Retinal pigment epithelial cell (primary cell): ENCODE measurements at regions not wholly inside any gene's neighbourhood (a gene's known extent, or its start where the extent isn't known, plus 50 kb on each side); places are given as distances from the start of the nearest gene placed in this dataset.

ENCODE experiments used
- DNase-seq: peaks from one replicate; pipeline ENCODE4 v3.0.0-alpha.2; 2010; ENCODE audit warnings: low read depth
- H3K4me3 ChIP-seq: 2 replicates; pipeline ENCODE4 v1.5.1; 2011; ENCODE audit warnings: mild to moderate bottlenecking, low read length, control low read depth, moderate library complexity
- TF ChIP-seq, protein P1 (sequence below): conservative IDR thresholded peaks from 2 replicates; pipeline ENCODE4 v1.5.1; 2011; ENCODE audit warnings: low read depth, low read length, control low read depth, inconsistent platforms

- TF ChIP-seq, protein P1, sequence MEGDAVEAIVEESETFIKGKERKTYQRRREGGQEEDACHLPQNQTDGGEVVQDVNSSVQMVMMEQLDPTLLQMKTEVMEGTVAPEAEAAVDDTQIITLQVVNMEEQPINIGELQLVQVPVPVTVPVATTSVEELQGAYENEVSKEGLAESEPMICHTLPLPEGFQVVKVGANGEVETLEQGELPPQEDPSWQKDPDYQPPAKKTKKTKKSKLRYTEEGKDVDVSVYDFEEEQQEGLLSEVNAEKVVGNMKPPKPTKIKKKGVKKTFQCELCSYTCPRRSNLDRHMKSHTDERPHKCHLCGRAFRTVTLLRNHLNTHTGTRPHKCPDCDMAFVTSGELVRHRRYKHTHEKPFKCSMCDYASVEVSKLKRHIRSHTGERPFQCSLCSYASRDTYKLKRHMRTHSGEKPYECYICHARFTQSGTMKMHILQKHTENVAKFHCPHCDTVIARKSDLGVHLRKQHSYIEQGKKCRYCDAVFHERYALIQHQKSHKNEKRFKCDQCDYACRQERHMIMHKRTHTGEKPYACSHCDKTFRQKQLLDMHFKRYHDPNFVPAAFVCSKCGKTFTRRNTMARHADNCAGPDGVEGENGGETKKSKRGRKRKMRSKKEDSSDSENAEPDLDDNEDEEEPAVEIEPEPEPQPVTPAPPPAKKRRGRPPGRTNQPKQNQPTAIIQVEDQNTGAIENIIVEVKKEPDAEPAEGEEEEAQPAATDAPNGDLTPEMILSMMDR: no peak
- peak; percentile 29 for DNase-seq
- H3K4me3 ChIP-seq: no peak overlapping the region
Observed at GRCh38 chr2:36178384-36178783, 177.2 kb upstream of the CRIM1 start.

DNA sequence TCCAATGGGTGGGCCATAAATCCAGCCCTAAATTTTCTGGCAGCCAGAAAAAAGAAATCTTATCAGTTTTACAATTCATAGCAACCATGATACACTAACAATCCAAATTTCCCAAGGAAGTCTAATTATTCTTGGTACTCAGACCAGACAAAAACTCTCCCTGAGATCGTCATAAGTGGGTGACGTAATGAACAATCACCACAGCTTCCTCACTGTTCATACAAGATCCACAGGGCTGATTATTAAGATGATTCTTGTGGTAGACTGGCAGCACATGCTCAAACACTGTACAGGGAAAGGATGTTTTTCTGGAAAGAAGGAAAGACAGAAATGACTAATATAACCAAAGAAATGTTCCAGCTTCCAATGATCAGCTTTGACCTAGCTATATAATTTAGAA, 178.3 kb upstream of the CRIM1 start:
- H3K4me3 ChIP-seq: no peak overlapping the region
- DNase-seq: no peak
- TF ChIP-seq, protein P1: no peak

DNA sequence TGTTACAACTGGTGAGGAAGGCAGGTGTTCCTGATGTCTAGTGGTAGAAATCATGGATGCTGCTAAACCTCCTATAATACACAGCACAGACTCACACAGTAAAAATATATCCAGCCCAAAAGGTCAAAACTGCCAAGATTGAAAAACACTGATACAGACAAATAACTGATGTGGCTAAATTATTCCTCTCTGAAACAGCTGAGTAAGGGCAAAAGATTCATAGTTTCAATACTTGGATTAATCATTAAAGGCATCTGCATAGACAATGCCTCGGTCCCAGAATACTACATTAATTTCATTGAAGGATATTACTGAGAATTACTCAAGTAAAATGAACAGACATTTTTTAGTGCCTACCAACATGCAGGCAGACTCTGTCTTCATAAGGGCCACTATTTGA, 180.7 kb upstream of the CRIM1 start:
- TF ChIP-seq, protein P1: no peak
- no peak for DNase-seq
- H3K4me3 ChIP-seq: no peak overlapping the region

DNA sequence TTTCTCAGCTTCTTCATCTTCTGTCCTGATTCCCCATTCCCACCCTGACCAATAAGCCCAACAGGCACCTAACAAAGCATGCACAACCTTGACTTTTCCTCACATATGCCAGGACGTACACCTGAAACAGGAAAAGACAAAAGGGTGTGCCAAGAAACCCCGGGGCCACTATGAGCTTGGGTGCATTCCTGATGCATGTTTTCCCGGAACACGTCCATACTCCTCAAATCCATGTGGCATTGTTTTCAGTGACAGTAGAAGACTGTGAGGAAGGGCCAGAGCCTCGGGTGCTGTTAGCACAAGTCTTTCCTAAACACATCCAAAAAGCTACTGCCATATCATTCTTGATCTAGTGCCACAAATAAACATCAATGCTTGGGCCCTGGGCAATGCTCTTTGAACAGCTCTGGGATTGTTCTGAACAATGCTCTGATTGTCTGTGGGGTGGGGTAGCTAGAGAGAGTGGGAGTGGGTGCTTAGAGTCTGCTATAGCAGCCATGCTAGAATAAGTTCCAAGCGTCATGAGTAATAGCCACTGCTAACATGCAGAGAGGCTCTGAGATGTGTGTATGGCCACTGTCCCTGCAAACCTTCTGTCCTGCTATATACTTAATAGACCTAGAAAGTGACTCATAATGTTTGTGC, 181.7 kb upstream of the CRIM1 start:
- no peak for DNase-seq
- H3K4me3 ChIP-seq: no peak overlapping the region
- TF ChIP-seq, protein P1: no peak

DNA sequence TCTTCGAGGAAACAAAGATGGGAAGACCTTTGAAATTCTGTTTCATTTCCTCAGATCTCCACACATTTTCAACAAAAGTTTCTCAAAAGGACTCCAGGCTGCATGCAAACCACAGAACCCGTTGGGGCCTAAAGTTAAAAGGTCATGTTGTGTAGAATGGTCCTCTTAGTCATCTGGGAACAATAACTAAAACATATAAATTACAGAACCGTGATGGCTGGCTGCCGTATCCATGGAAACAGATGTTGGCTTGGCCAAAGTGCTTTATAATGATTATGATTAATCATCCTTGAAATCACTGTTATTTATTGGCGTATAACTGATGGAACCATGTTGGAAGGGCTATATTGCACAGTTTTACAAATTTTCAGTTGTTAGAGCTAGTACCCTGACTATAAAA, 182.8 kb upstream of the CRIM1 start:
- DNase-seq: no peak
- TF ChIP-seq, protein P1: no peak
- no peak overlapping the region for H3K4me3 ChIP-seq

- TF ChIP-seq, protein P1: no peak
- DNase-seq: no peak
- no peak overlapping the region for H3K4me3 ChIP-seq
Observed at GRCh38 chr2:36170805-36171204, 184.8 kb upstream of the CRIM1 start.

DNA sequence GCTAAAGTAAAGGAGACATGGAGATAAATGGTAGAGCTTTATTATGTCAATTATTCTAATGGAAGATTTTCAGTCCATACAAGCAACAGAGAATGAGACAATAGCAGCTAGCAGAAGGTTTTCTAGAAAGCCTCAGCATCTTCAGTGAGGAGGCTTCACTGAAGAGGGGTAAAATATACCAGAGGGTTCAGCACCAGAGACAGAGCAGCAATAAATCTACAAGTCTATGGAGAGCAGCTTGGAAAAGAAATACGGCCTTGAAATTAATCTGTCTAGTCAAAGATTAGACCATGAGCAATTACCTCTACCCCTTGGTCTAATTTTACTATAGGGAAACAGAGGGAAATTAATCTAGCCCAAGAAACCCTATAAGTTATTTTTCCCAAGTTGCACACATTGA, 185.7 kb upstream of the CRIM1 start:
- H3K4me3 ChIP-seq: no peak overlapping the region
- TF ChIP-seq, protein P1: no peak
- DNase-seq: no peak
